Activated naive CD4-positive, alpha-beta T cell treated with anti-CD3 and anti-CD28 coated beads, Interleukin-2, amount 50 U/mL, for 72 hours (primary cell): ENCODE measurements at regions not wholly inside any gene's neighbourhood (a gene's known extent, or its start where the extent isn't known, plus 50 kb on each side); places are given as distances from the start of the nearest gene placed in this dataset.

ENCODE experiments used
- ATAC-seq, 2 donors: fragments of 150-1000 bp; cut with Tn5 transposase; 2 replicates each; pipeline ENCODE4 v1.10.0; 2021; ENCODE audit warnings: mild to moderate bottlenecking in 2 of 2, moderate library complexity in 2 of 2
- DNase-seq, 2 donors: peaks; one replicate each; pipeline ENCODE4 v3.0.0; 2021 to 2022; ENCODE audit warnings: low spot score in 2 of 2
- H3K27ac Mint-ChIP-seq, 2 donors: one replicate each; pipeline ENCODE4 v1.8.0; 2022; ENCODE audit warnings: mild to moderate bottlenecking in 2 of 2, mixed read lengths in 2 of 2
- H3K36me3 Mint-ChIP-seq, 2 donors: one replicate each; pipeline ENCODE4 v1.8.0; 2022; ENCODE audit warnings: mixed read lengths in 2 of 2
- H3K9me3 Mint-ChIP-seq, 2 donors: one replicate each; pipeline ENCODE4 v1.8.0; 2022; ENCODE audit warnings: mixed read lengths in 2 of 2

- no peaks in the 10 kb centered on the region for H3K9me3 Mint-ChIP-seq
- DNase-seq: no peak
- peak in 1 of 2 donors; percentile 17 for ATAC-seq
- no peaks in the 10 kb centered on the region for H3K36me3 Mint-ChIP-seq
- H3K27ac Mint-ChIP-seq: no peak overlapping the region
These were observed 60.8 kb upstream of the BTRC start for GRCh38 chr10:101293007-101293723.

- Mint-ChIP-seq H3K36me3 (no peaks in the 10 kb centered on the region), H3K27ac (no peak overlapping the region), H3K9me3 (no peaks in the 10 kb centered on the region)
- no peak for DNase-seq
- no peak for ATAC-seq
These were observed 59.9 kb upstream of the BTRC start for GRCh38 chr10:101294109-101294508.

- DNase-seq (no peak), ATAC-seq (no peak)
- Mint-ChIP-seq H3K27ac (no peak overlapping the region), H3K9me3 (no peaks in the 10 kb centered on the region), H3K36me3 (no peaks in the 10 kb centered on the region)
These were observed 58.7 kb upstream of the BTRC start for GRCh38 chr10:101295261-101295660.

GRCh38 chr10:101297901-101298486 lies 56.0 kb upstream of the BTRC start:
- Mint-ChIP-seq H3K27ac (no peak overlapping the region), H3K9me3 (no peaks in the 10 kb centered on the region), H3K36me3 (no peaks in the 10 kb centered on the region)
- ATAC-seq (peak; percentile 55 to 85), DNase-seq (peak in 1 of 2 donors; percentile 85)

GRCh38 chr10:101299211-101299610 lies 54.8 kb upstream of the BTRC start:
- no peak for ATAC-seq
- no peak overlapping the region for H3K27ac Mint-ChIP-seq

GRCh38 chr10:101301111-101301731 lies 52.7 kb upstream of the BTRC start:
- peak; percentile 80 to 81 for ATAC-seq
- Mint-ChIP-seq H3K27ac (no peak overlapping the region), H3K9me3 (no peaks in the 10 kb centered on the region), H3K36me3 (no peaks in the 10 kb centered on the region)
- peak in 1 of 2 donors; percentile 50 for DNase-seq

More at GRCh38 chr10:101299211-101299610, 54.8 kb upstream of the BTRC start:
- DNase-seq: no peak
- no peaks in the 10 kb centered on the region for H3K9me3 Mint-ChIP-seq
- no peaks in the 10 kb centered on the region for H3K36me3 Mint-ChIP-seq

GRCh38 chr10:101303087-101303703 lies 50.8 kb upstream of the BTRC start:
- DNase-seq (no peak), ATAC-seq (no peak)
- Mint-ChIP-seq H3K9me3 (no peaks in the 10 kb centered on the region), H3K27ac (no peak overlapping the region), H3K36me3 (no peaks in the 10 kb centered on the region)
